HG02571 (cell line): ENCODE measurements at regions not wholly inside any gene's neighbourhood (a gene's known extent, or its start where the extent isn't known, plus 50 kb on each side); places are given as distances from the start of the nearest gene placed in this dataset.
A peak's percentile ranks its signal among the peaks of the same experiment; 100 is the strongest.

ENCODE experiments used
- ATAC-seq: cut with Tn5 transposase; IDR thresholded peaks from one replicate; pipeline ENCODE4 v1.9.1; 2021; ENCODE audit warnings: mild to moderate bottlenecking, moderate library complexity; ENCODE audit not compliant: unreplicated experiment

- no peak for ATAC-seq
Observed at GRCh38 chr5:143567583-143568504, 164.4 kb upstream of the NR3C1 start.

GRCh38 chr5:143566139-143566538 lies 162.7 kb upstream of the NR3C1 start:
- ATAC-seq, result no peak

- ATAC-seq, result peak; percentile 99
Observed at GRCh38 chr5:143564417-143564816, 160.9 kb upstream of the NR3C1 start.

GRCh38 chr5:143562935-143563334 lies 159.4 kb upstream of the NR3C1 start:
- no peak for ATAC-seq

DNA sequence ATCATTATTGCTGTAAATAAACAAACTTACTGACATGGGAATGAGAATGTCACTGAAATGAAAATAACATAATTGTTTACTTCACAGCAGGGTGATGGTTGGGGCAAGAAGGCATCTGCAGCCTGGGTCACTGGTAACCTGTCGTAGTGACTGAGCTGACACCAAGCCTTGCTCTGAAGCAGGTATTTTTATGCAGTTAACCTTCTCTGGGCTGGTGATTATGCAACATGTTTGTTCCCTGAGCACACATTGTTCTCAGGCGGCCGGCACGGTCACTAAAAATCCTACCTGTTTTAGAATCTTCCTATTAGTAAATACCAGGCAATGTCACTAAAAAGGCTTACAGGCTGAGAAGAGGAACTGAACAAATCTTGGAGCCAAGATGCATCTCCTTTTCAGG lies 157.7 kb upstream of the NR3C1 start:
- ATAC-seq, result no peak

- ATAC-seq, result no peak
Observed at GRCh38 chr5:143560378-143560777, 156.9 kb upstream of the NR3C1 start.

DNA sequence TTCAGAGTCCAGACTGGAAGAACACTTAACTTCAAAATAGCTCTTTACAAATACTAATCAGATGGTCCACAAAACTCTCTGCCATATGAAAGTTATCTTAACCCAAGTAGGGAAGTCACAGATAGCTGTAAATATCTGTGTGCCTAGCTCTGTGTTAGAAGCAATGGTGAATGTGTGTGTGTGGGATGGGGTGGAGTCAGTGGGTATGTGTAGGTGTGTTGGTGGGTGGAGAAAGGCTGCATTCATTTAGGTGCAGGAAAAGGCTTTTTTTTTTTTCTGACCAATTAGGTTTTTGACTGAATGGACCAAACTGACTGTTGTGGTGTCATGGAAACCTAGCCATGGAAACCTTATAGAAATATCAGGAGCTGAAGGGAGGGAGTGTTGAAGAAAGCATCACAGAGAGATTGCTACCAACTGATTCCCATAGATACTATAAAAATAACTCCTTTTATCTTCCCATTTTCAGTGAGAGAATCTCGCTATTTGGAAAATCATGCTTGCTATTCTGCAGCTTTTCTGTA lies 156.2 kb upstream of the NR3C1 start:
- no peak for ATAC-seq

- ATAC-seq, result no peak
Observed at GRCh38 chr5:143558048-143558447, 154.6 kb upstream of the NR3C1 start.

GRCh38 chr5:143557061-143557818 lies 153.8 kb upstream of the NR3C1 start:
- no peak for ATAC-seq

- no peak for ATAC-seq
Observed at GRCh38 chr5:143554918-143555477, 151.5 kb upstream of the NR3C1 start.

DNA sequence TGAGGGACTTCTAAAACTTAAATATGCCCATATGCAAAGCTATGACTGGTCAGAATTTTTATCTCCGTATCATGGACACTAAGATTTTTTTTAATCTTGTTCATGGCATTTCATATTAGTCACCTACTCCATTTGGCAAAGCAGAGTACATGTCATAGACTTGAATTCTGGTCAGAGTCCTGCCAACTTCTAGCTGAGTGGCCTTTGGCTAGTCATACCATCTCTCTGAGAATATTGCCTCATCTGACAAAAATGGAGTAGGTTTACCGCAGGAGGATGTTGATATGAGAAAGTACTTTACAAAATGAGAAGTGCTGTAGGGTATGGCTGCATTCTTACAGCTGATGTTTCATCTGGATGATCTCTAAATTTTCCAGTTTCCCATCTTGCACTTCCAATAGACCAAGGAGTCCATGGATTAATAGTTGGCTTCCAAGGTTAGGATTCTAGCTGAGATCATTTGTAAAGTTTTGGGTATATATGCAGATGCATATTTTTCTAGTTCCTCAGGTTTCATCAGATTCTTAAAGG lies 150.8 kb upstream of the NR3C1 start:
- ATAC-seq, result no peak

DNA sequence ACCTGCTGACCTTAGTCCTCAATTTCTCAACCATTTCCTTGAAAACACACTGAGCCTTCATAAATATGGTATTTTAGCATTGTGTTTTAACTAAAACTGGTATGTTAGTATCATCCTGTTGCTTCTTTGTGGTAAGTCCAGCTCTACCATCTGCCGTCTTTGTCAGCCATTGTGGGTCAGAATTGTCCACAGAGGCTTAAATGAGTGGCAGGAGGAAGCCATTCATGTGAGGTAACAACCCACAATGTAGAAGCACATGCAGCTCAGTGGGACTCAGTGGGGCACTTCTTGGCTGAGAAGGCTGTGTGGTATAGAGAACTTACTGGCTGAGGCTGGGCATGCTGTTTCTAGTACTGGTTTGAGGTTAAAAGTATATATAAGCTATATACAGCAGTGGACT lies 149.2 kb upstream of the NR3C1 start:
- no peak for ATAC-seq

GRCh38 chr5:143551820-143552251 lies 148.3 kb upstream of the NR3C1 start:
- no peak for ATAC-seq

- ATAC-seq, result no peak
Observed at GRCh38 chr5:143550986-143551630, 147.6 kb upstream of the NR3C1 start.

DNA sequence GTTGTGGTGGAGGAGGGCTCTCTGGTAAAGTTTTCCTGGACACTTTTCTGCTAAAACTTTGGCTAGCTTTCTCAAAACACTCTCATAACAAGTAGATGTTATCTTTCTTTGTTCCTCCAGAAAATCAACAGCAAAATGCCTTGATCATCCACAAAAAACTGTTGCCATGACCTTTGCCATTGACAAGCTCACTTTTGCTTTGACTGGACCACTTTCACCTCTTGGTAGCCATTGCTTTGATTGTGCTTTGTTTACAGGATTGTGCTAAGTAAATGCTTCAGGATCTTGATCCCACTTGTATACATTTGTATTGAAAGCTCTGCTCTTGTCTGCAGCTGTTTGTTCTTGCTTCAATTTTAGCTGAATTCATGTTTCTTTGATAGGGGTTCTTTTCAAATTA lies 143.9 kb upstream of the NR3C1 start:
- no peak for ATAC-seq

GRCh38 chr5:143546394-143546793 lies 142.9 kb upstream of the NR3C1 start:
- no peak for ATAC-seq

GRCh38 chr5:143544606-143545005 lies 141.1 kb upstream of the NR3C1 start:
- no peak for ATAC-seq

GRCh38 chr5:143543358-143544255 lies 140.1 kb upstream of the NR3C1 start:
- ATAC-seq, result no peak

DNA sequence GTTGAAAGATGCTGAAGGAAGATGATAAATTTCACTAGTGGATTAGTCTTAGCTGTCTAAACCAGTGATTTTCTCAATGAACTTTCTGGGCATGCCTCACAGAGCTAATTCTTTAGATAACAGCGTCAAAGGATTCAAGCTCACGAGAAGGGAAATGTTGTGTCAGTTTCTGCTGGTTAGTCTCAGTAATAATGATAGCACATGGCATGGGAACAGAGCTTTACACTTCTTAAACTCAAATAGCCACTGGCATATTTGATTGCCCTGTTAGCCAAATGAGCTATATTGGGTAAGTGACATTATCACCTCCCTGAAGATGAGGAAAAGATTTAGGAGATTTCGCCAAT lies 139.3 kb upstream of the NR3C1 start:
- ATAC-seq, result no peak
